Type B pancreatic cell (in vitro differentiated cells): ENCODE measurements at regions not wholly inside any gene's neighbourhood (a gene's known extent, or its start where the extent isn't known, plus 50 kb on each side); places are given as distances from the start of the nearest gene placed in this dataset.

Experiments used
- DNase-seq: peaks from one replicate; pipeline ENCODE4 v3.0.0; 2021; ENCODE audit warnings: mixed read lengths; ENCODE audit not compliant: unreplicated experiment; ENCODE audit errors: extremely low spot score
- H3K27ac Mint-ChIP-seq: 2 replicates; pipeline ENCODE4 v1.8.0; 2021; ENCODE audit warnings: mild to moderate bottlenecking, mixed read lengths
- H3K27me3 Mint-ChIP-seq: 2 replicates; pipeline ENCODE4 v1.8.0; 2021; ENCODE audit warnings: mixed read lengths
- H3K36me3 Mint-ChIP-seq: 2 replicates; pipeline ENCODE4 v1.8.0; 2021; ENCODE audit warnings: mixed read lengths
- H3K4me1 Mint-ChIP-seq: one replicate; pipeline ENCODE4 v1.8.0; 2021; ENCODE audit warnings: mixed read lengths; ENCODE audit not compliant: unreplicated experiment
- H3K4me3 Mint-ChIP-seq: 2 replicates; pipeline ENCODE4 v1.8.0; 2021; ENCODE audit warnings: mild to moderate bottlenecking, mixed read lengths
- H3K9me3 Mint-ChIP-seq: 2 replicates; pipeline ENCODE4 v1.8.0; 2021; ENCODE audit warnings: mixed read lengths
- TF ChIP-seq, protein P1 (sequence below): fragments of 200-600 bp; sonication (generic); conservative IDR thresholded peaks from 2 replicates; pipeline ENCODE4 v1.5.0; 2021; ENCODE audit warnings: antibody characterized with exemption, mild to moderate bottlenecking

GRCh38 chr2:168378960-168379669 lies 77.0 kb upstream of the CERS6 start:
- Mint-ChIP-seq H3K4me3 (no peak overlapping the region), H3K27ac (no peak overlapping the region), H3K36me3 (no peaks in the 10 kb centered on the region), H3K27me3 (peaks cover 3% of the 10 kb centered on the region), H3K9me3 (peaks cover 8% of the 10 kb centered on the region), H3K4me1 (no peaks in the 10 kb centered on the region)
- DNase-seq = no peak
- TF ChIP-seq, protein P1, sequence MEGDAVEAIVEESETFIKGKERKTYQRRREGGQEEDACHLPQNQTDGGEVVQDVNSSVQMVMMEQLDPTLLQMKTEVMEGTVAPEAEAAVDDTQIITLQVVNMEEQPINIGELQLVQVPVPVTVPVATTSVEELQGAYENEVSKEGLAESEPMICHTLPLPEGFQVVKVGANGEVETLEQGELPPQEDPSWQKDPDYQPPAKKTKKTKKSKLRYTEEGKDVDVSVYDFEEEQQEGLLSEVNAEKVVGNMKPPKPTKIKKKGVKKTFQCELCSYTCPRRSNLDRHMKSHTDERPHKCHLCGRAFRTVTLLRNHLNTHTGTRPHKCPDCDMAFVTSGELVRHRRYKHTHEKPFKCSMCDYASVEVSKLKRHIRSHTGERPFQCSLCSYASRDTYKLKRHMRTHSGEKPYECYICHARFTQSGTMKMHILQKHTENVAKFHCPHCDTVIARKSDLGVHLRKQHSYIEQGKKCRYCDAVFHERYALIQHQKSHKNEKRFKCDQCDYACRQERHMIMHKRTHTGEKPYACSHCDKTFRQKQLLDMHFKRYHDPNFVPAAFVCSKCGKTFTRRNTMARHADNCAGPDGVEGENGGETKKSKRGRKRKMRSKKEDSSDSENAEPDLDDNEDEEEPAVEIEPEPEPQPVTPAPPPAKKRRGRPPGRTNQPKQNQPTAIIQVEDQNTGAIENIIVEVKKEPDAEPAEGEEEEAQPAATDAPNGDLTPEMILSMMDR = no peak

- DNase-seq = no peak
- Mint-ChIP-seq H3K27me3 (no peaks in the 10 kb centered on the region), H3K4me1 (no peaks in the 10 kb centered on the region), H3K9me3 (peaks cover 11% of the 10 kb centered on the region), H3K27ac (no peak overlapping the region), H3K36me3 (no peaks in the 10 kb centered on the region), H3K4me3 (no peak overlapping the region)
- TF ChIP-seq, protein P1 = no peak
Observed at GRCh38 chr2:168380500-168380899, 75.6 kb upstream of the CERS6 start.

- H3K4me1 Mint-ChIP-seq = no peaks in the 10 kb centered on the region
- TF ChIP-seq, protein P1 = no peak
- DNase-seq = no peak
- H3K9me3 Mint-ChIP-seq = peaks cover 12% of the 10 kb centered on the region
- H3K36me3 Mint-ChIP-seq = no peaks in the 10 kb centered on the region
- H3K4me3 Mint-ChIP-seq = no peak overlapping the region
- no peak overlapping the region for H3K27ac Mint-ChIP-seq
- H3K27me3 Mint-ChIP-seq = no peaks in the 10 kb centered on the region
Observed at GRCh38 chr2:168392024-168392423, 64.0 kb upstream of the CERS6 start.

DNA sequence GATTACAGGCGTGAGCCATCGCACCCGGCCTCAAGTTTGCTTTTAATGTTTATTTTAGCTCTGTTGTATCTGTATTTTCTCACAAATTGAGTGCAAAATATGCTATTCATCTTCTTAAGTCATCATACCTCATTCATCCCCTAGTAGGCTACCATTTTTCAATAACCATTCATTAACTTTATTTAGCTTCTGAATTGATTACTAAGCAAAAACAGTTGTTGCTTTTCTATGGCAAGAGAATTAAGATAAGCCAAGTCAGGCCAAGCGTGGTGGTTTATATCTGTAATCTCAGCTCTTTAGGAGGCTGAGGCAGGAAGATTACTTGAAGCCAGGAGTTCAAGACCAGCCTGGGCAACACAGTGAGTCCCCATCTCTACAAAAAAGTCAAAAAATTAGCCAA lies 63.3 kb upstream of the CERS6 start:
- H3K9me3 Mint-ChIP-seq = peaks cover 6% of the 10 kb centered on the region
- H3K27ac Mint-ChIP-seq = no peak overlapping the region
- no peaks in the 10 kb centered on the region for H3K27me3 Mint-ChIP-seq
- TF ChIP-seq, protein P1 = no peak
- no peaks in the 10 kb centered on the region for H3K4me1 Mint-ChIP-seq
- no peak overlapping the region for H3K4me3 Mint-ChIP-seq
- no peaks in the 10 kb centered on the region for H3K36me3 Mint-ChIP-seq
- DNase-seq = no peak

DNA sequence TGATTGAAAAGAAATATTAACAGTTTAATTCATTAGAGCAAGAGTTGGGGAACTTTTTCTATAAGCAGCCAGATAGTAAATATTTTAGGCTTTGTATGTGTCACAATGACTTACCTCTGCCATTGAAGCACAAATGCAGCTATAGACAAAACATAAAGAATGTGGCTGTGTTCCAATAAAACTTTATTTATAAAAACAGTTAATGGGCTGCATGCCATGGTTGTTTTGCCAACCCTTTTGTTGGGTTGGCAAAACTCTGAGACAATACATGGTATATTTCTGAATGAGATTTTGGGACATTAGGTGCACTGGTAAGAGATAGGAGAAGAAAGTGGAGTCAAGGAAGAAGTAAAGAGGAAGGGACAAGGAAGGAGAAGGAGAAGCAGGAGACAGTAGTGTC lies 61.8 kb upstream of the CERS6 start:
- H3K4me1 Mint-ChIP-seq = no peaks in the 10 kb centered on the region
- no peak overlapping the region for H3K27ac Mint-ChIP-seq
- no peaks in the 10 kb centered on the region for H3K27me3 Mint-ChIP-seq
- H3K9me3 Mint-ChIP-seq = no peaks in the 10 kb centered on the region
- H3K4me3 Mint-ChIP-seq = no peak overlapping the region
- no peak for DNase-seq
- TF ChIP-seq, protein P1 = no peak
- H3K36me3 Mint-ChIP-seq = no peaks in the 10 kb centered on the region
